Upper lobe of left lung (tissue), 4 donors: ENCODE measurements at regions not wholly inside any gene's neighbourhood (a gene's known extent, or its start where the extent isn't known, plus 50 kb on each side); places are given as distances from the start of the nearest gene placed in this dataset.

Source experiments
- POLR2A ChIP-seq, 4 donors: fragments of 450-650 bp; IDR thresholded peaks; one replicate each; pipeline ENCODE4 v1.5.1; 2016 to 2017; ENCODE audit warnings: antibody characterized with exemption in 4 of 4, mild to moderate bottlenecking in 2 of 4
- POLR2AphosphoS5 ChIP-seq, 2 donors: sonication (generic); formaldehyde crosslinking; IDR thresholded peaks; one replicate each; pipeline ENCODE4 v1.5.1; 2017; ENCODE audit warnings: antibody characterized with exemption in 2 of 2
- TF ChIP-seq, protein P1 (sequence below), 6 experiments: fragments of 450-650 bp in 4 of 6; fragments of 200-600 bp in 2 of 6; sonication (generic) in 2 of 6; IDR thresholded peaks; one replicate each; pipeline ENCODE4 v1.5.1; 2016 to 2019; ENCODE audit warnings: antibody characterized with exemption in 6 of 6

DNA sequence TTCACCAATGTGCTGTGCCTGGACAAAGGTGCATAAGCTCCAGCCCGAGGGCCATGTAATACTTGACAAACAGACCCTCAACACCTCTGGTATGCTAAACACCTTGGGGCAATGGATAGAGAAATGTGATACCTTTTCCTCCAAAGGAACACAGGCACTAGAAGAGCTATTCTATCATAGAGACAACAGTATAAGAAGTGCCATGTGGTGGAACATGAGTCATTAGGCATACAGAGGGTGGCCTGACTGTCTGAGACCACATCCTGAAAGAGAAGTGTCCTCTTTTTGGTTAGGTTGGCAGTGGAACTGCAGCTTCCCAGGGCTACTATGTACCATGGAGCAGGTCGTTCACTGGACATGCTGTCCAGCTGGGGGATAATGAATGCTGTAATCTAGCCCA is 153.9 kb downstream of the INSIG2 start:
- TF ChIP-seq, protein P1, sequence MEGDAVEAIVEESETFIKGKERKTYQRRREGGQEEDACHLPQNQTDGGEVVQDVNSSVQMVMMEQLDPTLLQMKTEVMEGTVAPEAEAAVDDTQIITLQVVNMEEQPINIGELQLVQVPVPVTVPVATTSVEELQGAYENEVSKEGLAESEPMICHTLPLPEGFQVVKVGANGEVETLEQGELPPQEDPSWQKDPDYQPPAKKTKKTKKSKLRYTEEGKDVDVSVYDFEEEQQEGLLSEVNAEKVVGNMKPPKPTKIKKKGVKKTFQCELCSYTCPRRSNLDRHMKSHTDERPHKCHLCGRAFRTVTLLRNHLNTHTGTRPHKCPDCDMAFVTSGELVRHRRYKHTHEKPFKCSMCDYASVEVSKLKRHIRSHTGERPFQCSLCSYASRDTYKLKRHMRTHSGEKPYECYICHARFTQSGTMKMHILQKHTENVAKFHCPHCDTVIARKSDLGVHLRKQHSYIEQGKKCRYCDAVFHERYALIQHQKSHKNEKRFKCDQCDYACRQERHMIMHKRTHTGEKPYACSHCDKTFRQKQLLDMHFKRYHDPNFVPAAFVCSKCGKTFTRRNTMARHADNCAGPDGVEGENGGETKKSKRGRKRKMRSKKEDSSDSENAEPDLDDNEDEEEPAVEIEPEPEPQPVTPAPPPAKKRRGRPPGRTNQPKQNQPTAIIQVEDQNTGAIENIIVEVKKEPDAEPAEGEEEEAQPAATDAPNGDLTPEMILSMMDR (IDR thresholded peaks at IDR 0.05): no peak
- TF ChIP-seq POLR2AphosphoS5 (IDR thresholded peaks at IDR 0.05): no peak
- TF ChIP-seq POLR2A (IDR thresholded peaks at IDR 0.05): no peak
